HG03565 (cell line): ENCODE measurements at regions not wholly inside any gene's neighbourhood (a gene's known extent, or its start where the extent isn't known, plus 50 kb on each side); places are given as distances from the start of the nearest gene placed in this dataset.
A peak's percentile ranks its signal among the peaks of the same experiment; 100 is the strongest.

Source experiments
- ATAC-seq: cut with Tn5 transposase; IDR thresholded peaks from one replicate; pipeline ENCODE4 v1.9.1; 2021; ENCODE audit warnings: mild to moderate bottlenecking, moderate library complexity; ENCODE audit not compliant: unreplicated experiment

DNA sequence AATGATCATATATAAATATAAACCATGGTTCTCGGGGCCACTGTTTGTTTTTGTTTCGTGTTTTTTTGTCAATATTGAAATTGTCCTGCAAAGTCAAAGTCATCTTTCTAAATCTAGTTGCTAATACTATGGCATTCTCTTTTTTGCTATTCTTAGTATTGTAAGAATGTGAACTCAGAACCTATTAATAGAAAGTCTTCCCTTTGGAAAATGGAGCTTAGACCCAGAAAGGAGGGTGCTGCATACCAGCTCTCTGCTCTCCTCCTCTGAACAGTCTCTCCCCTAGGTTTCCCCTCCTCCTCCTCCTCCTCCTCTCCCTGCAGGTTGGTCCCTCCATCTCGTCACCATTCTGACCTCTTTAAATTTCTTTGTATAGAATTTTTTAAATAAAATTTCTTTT is 150.4 kb upstream of the CCN2 start:
- no peak for ATAC-seq

DNA sequence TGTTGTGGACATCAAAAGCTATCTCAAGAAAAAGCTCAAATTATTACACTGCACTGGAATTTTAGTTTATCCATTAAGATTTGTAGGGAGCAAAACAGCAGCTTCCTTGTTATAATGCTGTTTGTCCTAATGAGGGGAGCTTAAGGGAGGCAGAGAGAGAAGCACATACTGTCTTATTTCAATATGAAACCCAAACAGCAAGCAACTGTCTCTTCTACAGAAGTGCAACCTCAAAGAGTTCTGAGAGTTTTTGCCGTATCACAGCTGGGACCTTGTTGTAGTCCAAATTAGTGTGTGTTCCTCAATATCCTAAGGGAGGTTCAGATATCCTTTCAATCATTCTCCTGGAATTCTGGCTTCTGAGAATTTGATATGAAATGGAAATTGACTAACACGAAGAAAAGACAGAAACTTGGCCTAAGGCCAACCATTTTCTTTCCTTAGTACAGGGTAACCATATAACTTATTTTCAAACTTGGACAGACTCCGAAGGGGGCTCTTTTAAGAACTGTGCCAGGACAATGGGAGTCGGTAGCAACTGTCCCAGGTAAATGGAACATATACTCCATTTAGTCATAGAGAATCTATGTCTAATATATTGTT is 149.3 kb upstream of the CCN2 start:
- no peak for ATAC-seq

DNA sequence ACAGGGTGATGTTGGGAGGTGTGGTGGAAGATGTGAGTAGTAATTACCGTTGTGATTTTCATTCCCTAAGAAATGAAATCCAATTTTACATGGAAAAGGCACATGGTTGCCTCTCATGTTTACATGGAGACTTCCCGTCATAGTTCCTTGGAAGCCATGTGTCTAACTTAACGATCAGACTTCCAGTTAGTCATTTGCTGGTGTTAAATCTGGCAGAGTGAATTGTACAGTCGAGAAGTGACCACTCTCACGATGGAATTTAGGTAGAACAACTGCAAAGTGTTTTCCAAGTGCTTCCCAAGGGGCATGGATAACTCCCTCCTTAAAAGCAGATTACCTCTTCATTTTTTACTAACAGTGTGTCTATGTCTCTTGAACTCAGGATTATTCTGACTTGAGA is 145.8 kb upstream of the CCN2 start:
- no peak for ATAC-seq

DNA sequence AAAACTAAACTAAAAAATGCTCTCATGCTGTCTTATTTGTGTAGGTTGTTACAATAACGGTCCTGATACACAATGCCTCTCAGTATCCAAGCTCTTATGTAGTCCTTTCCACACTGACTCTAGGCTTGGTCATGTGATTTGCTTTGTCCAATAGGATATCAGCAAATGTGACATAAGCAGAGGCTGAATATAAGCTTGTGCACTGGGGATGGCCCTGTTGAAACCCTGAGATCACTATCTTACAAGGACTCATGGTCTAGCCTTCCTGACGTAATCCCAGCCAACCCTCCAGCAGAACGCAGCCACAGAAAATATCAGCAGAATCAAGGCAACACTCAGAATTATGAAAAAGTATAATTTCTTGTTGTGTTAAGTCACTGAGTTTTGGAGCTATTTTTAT is 145.1 kb upstream of the CCN2 start:
- ATAC-seq: no peak

DNA sequence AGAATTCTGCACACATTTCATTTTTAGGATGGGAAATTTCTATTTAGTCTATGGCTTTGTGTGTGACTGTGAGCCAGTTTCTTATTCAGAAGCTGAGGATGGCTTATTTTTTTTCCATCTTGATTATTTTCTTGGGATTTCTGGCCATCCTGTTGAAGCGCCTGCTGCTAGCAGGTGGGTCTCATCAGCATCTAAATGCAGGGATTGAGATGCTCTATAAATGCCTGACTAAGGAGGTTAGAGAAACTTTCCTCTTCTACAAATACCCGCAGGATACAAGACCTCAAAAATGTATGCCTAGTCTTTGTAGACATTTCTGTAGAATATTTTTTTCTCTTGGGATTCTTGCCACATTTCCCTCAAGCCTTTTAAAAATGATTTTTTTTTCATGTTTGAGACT is 138.0 kb upstream of the CCN2 start:
- no peak for ATAC-seq

DNA sequence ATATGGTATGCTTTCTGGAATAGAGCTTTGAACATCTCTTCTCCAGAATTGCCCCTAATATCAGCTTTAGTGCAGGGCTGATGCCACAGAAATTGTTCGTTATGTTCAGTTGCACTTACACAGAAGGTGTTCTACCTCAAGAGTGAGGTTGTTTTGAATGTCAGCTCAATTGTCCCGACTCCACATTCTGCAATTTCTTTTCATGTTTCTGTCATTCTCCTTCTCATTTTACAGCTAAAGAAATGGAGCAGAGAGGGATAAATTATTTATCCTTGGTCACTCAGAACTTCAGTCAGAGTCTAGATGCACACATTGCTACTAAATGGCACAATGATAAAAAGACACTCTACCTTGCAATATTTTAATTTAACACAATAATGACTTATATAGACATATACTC is 137.0 kb upstream of the CCN2 start:
- no peak for ATAC-seq

DNA sequence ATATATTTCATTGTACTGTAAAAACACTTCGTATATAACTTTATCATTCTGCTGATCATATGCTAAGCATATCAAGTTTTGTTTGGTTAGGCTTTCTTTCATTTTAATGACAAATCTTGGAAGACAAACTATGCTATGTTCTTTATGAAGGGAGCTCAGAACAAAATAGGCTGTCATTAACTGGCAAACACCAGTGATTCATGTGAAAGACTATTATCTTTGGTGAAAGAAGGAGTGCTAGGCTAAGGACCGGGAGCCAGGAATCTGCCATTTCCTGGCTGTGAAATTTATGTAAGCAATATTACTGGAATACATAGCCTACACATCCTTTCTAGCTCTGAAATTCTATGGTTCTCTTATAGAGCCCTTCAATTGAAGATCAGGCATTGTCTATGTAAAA is 136.2 kb upstream of the CCN2 start:
- no peak for ATAC-seq

DNA sequence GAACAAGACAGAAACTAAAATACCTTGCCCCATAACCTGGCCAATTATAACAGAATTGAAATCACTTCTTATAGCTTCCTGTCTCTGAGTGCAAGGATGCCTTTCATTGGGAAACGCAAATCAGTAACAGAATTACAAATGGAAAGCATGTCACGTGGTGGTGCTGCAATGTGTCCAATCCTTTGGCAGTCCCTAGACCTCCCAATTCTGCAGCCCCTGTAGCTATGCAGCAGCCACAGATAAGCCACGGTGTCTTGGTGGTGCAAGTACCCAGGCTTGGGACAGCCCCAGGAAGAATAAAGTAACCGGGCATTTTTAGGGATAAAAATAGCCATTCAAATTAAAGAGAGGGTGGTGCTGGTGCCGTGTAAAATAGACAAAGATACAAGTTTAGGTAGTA is 134.6 kb upstream of the CCN2 start:
- ATAC-seq: no peak

DNA sequence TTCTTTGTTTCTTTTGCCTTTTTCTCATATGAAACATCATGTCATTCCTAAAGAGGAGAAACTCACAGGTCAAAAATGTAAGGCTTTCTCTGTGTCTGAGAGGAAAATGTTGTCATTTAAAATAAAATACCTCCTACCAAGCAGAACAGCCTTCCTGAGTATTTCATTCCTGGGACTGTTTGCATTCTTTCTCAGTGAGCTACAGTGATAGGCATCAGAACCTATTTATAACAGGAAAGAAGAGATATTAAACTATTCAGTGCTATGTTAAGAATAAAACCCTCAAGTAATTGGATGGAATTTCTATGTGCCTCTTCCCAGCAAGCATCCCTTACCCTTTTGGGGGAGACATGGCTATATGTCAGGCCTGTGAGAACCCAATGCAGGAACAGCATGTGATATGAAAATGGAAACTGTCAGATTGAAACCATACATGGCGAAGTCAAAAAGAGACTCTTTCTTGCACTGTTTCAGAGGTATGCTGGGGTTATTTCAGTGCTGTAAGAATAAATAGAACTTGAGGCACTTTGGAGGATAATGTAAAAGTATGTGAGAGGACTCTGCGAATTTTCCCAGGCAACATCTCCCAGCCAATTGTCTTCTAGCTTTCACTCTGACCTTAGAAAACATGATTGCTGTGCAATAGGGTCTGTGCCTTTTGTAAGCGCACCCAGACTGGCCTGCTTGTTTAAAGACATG is 133.8 kb upstream of the CCN2 start:
- ATAC-seq: peak; percentile 90

DNA sequence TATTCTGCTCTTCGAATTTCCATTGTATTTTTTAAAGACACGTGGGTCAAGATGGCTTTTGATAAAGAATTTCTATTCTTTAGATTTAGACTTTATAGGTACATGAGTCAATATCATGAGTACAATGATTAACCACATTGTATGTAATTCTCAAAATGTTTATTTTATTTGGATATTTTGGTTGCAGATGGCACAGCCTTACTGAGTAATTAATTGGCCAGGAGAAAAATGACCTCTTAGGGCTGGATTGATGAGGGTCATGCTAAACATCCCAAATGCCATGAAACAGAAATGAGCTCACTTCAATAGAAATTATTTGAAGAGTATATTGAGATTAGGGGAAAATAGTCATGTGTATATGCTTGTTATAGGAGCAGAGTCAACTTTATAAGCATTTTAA is 131.2 kb upstream of the CCN2 start:
- no peak for ATAC-seq

DNA sequence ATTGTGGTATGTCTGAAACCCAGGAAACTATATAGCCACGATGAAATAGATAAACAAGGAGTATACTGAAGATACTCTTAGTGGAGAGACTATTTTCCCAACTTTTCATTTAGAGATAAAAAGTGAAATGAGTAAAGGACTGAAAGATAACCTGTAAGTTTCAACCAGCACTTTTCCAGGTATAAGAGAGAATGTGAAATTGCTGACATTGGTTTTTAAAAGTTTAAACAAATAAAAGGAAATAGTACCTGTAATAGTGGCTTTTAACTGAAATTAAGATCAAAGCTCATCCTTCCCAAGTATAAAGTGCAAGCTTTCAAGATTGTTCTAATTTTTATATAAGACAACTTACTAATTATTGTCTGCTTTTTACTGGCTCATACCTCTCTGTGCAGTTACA is 130.2 kb upstream of the CCN2 start:
- no peak for ATAC-seq

DNA sequence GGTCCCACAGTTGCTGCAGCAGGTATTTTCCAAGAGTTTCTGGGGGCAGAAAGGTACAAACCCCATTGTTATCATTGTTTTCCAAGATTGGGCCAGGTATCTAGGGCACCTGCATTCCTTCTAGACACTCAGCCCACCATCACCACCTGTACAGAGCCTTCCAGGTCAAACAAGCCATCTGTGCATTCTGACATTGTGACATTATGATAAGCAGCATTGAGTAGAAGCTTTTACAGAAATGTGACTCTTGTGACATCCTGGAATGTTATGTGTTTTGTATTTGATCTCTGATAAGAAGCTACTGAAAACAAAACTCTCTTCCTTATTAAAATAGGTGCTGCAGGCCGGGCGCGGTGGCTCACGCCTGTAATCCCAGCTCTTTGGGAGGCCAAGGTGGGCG is 128.1 kb upstream of the CCN2 start:
- no peak for ATAC-seq

DNA sequence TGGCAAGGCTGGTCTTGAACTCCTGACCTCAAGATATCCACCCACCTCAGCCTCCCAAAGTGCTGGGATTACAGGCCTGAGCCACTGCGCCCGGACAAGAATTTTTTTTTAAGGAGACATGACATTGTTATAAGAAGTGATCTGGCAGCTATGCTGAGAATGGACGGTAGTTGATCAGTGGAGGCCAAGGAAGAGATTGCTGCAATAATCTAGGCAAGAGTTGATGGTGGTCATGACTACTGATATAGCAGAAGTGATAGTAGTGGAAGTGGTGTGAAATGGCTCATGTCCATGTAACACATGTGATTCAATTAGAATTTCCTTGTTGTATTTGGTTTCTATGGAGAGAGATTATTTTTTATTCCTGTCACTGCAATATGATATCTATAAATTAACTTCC is 125.3 kb upstream of the CCN2 start:
- ATAC-seq: no peak

DNA sequence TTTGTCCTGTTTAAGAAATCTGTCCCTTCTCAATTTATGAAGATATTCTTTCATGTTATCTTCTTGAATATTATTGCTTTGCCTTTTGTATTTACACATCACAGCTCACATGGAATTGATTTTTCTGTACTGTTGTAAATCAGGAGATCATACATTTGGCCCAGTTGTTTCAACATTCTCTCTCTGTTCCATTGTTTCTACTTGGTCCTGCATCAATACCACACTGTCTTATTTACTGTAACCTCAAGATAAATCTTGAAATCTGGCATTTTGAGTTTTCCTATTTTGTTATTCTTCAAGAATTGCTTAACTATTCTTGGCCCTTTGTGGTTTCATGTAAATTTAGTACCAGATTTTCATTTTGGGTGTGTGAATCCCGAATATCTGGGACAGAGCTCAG is 121.7 kb upstream of the CCN2 start:
- ATAC-seq: no peak

DNA sequence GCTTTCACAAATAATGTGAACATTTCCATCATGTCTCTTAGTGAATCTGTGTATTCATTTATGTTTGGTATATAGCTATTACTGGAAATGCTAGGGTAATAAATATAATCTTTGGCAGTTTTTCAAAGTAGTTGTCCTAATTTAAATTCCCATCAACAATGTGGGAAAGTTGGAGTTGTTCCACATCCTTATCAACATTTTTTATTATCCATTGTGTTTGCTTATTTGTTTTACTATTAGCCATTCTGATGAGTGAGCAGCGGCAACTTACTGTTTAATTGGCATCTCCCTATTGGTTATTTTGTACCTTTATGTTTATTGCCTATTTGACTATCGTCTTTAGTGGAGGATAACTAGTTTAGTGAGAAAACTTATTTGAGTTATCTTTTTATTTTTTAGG is 121.1 kb upstream of the CCN2 start:
- no peak for ATAC-seq

DNA sequence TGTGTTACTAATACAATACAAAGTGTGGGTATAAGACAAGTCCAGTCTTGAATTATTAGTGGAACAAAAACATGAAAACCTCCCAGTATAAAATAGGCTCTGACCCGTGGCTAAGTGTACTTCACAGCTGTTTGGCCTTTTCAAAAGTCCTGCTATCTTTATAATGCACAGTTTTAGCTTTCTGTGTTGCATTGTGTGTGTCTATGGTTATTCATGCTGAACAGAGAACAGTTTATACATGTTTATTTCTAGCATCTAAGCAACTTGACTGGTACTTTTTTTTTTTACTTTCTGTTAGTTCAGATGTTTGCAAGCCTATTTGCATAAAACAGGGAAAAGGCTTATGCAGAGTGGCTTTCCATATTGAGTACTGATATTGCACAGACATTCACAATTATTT is 119.2 kb upstream of the CCN2 start:
- ATAC-seq: no peak

DNA sequence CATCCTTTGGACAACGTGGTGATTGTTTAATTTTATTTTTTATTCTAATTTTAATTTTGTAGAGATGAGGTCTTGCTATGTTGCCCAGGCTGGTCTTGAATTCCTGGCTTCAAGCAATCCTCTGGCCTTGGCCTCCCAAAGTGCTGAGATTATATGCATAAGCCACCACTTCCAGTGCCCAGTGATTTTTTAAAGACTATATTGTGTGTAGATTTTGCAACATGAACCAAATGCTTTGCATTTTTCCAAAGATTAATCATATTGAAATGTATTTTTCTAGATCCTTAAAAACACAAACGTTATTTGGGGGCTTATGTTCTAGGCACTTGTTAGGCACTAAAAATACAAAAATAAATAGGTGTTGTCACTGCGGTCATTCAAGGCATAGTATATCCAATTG is 117.6 kb upstream of the CCN2 start:
- no peak for ATAC-seq

DNA sequence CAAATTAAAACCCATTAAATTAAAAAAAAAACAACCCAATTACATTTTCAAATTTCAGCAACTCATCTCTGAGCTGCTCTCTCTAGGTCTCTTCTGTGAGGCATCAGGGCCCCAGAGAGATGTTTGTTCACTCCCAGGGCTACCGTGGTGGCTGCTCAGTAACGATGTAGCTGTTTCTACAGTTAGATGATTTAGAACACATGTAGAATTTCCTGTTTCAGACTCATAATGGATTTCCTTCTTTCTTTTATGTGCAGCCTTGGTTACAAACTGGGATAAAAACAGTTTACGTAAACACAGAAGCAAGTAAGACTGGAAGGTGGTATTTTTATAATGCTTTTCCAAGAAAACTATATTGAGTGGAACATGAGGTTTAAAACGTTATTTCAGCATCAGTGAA is 116.1 kb upstream of the CCN2 start:
- no peak for ATAC-seq

DNA sequence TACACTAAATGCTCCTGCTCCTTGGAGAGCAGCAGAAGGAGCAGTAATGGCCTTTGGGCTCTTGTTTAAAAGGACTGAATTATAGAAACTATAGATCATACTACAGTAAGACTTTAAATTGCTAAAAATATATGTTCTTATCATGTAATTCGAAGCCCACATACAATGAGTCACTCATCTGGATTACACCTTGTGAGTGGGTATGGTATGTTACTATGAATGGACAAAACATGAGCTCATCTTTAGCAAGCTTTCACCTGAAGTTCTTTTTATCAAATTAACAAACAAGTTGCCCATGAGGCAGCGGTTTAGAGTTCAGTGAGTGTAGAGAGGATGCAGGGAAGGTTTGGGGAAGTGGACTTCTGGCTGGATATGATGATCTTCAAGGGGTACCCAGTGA is 114.4 kb upstream of the CCN2 start:
- no peak for ATAC-seq

DNA sequence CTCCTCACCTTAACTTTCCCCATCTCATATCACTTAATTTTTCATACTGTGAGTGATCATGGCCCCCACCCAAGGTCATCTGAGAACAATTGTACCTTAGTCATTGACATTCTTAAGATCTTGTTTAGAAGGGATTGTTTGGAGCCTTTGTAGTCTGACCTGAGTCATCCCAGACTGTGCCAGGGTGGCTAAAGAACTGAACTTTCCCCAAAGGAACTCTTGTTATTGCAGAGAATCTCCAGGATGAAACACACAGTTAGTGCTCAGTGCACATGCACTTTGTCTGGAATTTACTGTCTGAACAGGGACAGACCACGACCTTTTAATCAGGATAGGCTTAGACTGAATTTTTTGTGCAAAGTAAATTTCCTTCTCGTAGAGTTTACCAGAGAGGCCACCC is 112.6 kb upstream of the CCN2 start:
- no peak for ATAC-seq

DNA sequence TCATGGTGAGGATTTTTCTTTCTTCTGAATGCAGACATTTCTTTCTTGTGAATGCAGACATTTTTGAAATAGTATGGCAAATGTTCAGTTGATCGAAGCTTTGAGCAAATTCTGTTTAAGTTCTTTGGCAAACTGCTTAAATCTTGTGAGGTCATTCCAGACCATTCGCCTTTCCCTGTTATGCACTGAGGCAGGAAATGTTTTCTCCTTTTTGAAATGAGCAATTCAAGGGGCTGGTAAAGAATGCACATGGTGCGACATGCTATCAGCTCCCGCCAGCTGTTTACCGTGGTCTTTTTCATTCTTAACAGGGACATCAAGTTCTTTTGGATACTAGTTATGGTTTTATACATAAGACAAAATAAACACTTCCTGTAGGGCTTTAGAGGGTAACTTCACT is 112.0 kb upstream of the CCN2 start:
- ATAC-seq: no peak

DNA sequence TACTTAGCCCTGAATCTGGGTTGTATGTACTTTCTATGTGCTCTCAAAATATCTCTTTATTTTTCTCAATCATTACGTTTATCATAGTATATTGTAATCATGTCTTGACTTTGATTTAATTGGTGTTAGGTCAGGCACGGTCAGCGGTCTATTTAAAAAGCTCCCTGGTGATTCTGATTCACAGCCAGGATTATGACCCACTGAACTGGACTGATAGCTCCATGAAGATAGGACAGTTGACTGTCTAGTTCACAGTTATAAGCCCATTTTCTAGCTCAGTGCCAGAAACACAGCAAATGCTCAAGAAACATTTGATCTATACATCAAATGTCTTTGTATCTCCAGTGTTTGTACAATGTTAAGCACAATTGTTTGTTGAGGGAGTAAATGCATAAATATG is 111.5 kb upstream of the CCN2 start:
- ATAC-seq: no peak

DNA sequence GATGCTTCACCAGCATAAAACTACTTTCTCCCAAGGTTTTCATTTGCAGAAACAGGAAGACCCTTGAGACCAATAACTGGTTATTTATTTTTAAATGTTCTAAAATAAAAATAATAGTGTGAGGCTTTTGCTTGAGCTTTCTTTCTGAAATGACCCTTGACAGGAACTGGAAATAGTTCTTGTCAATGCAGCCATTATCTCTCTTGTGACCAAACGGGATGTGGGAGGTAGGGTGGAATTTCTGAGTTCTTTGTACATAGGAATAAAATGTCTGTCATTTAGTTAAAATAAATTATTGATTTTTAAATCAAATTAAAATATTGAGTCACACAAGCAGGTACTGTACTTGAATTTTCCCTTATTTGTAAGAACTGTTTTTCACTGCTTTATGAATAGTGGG is 110.2 kb upstream of the CCN2 start:
- no peak for ATAC-seq
